ENCODE measurements at regions not wholly inside any gene's neighbourhood (a gene's known extent, or its start where the extent isn't known, plus 50 kb on each side); places are given as distances from the start of the nearest gene placed in this dataset.

GRCh38 chr5:125554355-125554754, 807.9 kb upstream of the ZNF608 start:
- Histone ChIP-seq H3K4me1 (ENCODE audit: control insufficient read depth in 1 of 2, extremely low read depth in 1 of 2, insufficient read depth in 2 of 2, low read length in 2 of 2) (no peaks in the 10 kb centered on the region), H3K4me3 (ENCODE audit: control insufficient read depth in 1 of 2, extremely low read depth in 1 of 2, low read length in 1 of 2) (no peak overlapping the region), H3K36me3 (ENCODE audit: control insufficient read depth in 2 of 2, extremely low read depth in 1 of 2, insufficient read depth in 1 of 2, low read length in 1 of 2) (no peaks in the 10 kb centered on the region), H3K9me3 (no peaks in the 10 kb centered on the region), H3K27me3 (replicated peaks in 1 of 2; ENCODE audit: control insufficient read depth in 2 of 2, extremely low read depth in 1 of 2, insufficient read depth in 2 of 2, low read length in 1 of 2) (no peaks in the 10 kb centered on the region), H3K27ac (ENCODE audit: low read length) (no peak overlapping the region)
- H3K27ac Mint-ChIP-seq = no peak overlapping the region
- DNase-seq (no peak), ATAC-seq (replicated peaks in 1 of 4) (no peak)
- H3K4me3 Mint-ChIP-seq = no peak overlapping the region
- no CpG with 5 or more reads among the region's 2 CpGs for WGBS (ENCODE audit: insufficient coverage)
- no peaks in the 10 kb centered on the region for H3K4me1 Mint-ChIP-seq
- no peaks in the 10 kb centered on the region for H3K36me3 Mint-ChIP-seq
- ChIA-PET POLR2A (interaction anchor here in 1 of 2 donors (0.6 kb wide), 1 partner anchor 22 kb away, joined by 3 read pairs; no protein-coding TSS in a partner anchor), CTCF (no interaction called here)
- H3K9me3 Mint-ChIP-seq = peaks cover 8 to 28% (median 9%) of the 10 kb centered on the region in 3 donors
- H3K27me3 Mint-ChIP-seq = no peaks in the 10 kb centered on the region

GRCh38 chr5:125555591-125555990, 809.2 kb upstream of the ZNF608 start:
- H3K4me3 Mint-ChIP-seq = no peak overlapping the region
- no peak overlapping the region for H3K4me3 ChIP-seq (ENCODE audit: control insufficient read depth in 1 of 2, extremely low read depth in 1 of 2, low read length in 1 of 2)
- H3K27me3 ChIP-seq (replicated peaks in 1 of 2; ENCODE audit: control insufficient read depth in 2 of 2, extremely low read depth in 1 of 2, insufficient read depth in 2 of 2, low read length in 1 of 2) = no peaks in the 10 kb centered on the region
- no CpG with 5 or more reads among the region's 4 CpGs for WGBS (ENCODE audit: insufficient coverage)
- H3K9me3 ChIP-seq = no peaks in the 10 kb centered on the region
- no peaks in the 10 kb centered on the region for H3K27me3 Mint-ChIP-seq
- no peak overlapping the region for H3K27ac ChIP-seq (ENCODE audit: low read length)
- H3K4me1 Mint-ChIP-seq = no peaks in the 10 kb centered on the region
- no peaks in the 10 kb centered on the region for H3K36me3 Mint-ChIP-seq
- DNase-seq = no peak
- ATAC-seq (replicated peaks in 1 of 4) = no peak
- H3K36me3 ChIP-seq (ENCODE audit: control insufficient read depth in 2 of 2, extremely low read depth in 1 of 2, insufficient read depth in 1 of 2, low read length in 1 of 2) = no peaks in the 10 kb centered on the region
- POLR2A ChIA-PET = no interaction called here
- H3K4me1 ChIP-seq (ENCODE audit: control insufficient read depth in 1 of 2, extremely low read depth in 1 of 2, insufficient read depth in 2 of 2, low read length in 2 of 2) = no peaks in the 10 kb centered on the region
- H3K9me3 Mint-ChIP-seq = peaks cover 7 to 29% (median 8%) of the 10 kb centered on the region in 3 donors
- CTCF ChIA-PET = no interaction called here
- H3K27ac Mint-ChIP-seq = no peak overlapping the region

GRCh38 chr5:125558016-125558415, 811.6 kb upstream of the ZNF608 start:
- DNase-seq (no peak), ATAC-seq (replicated peaks in 1 of 4) (no peak)
- no peaks in the 10 kb centered on the region for H3K36me3 ChIP-seq (ENCODE audit: control insufficient read depth in 2 of 2, extremely low read depth in 1 of 2, insufficient read depth in 1 of 2, low read length in 1 of 2)
- no peak overlapping the region for H3K4me3 Mint-ChIP-seq
- no peak overlapping the region for H3K27ac ChIP-seq (ENCODE audit: low read length)
- H3K9me3 ChIP-seq = no peaks in the 10 kb centered on the region
- H3K36me3 Mint-ChIP-seq = no peaks in the 10 kb centered on the region
- no peaks in the 10 kb centered on the region for H3K27me3 Mint-ChIP-seq
- POLR2A ChIA-PET = no interaction called here
- H3K4me1 Mint-ChIP-seq = no peaks in the 10 kb centered on the region
- no peaks in the 10 kb centered on the region for H3K27me3 ChIP-seq (replicated peaks in 1 of 2; ENCODE audit: control insufficient read depth in 2 of 2, extremely low read depth in 1 of 2, insufficient read depth in 2 of 2, low read length in 1 of 2)
- no peak overlapping the region for H3K27ac Mint-ChIP-seq
- no peaks in the 10 kb centered on the region for H3K4me1 ChIP-seq (ENCODE audit: control insufficient read depth in 1 of 2, extremely low read depth in 1 of 2, insufficient read depth in 2 of 2, low read length in 2 of 2)
- H3K4me3 ChIP-seq (ENCODE audit: control insufficient read depth in 1 of 2, extremely low read depth in 1 of 2, low read length in 1 of 2) = no peak overlapping the region
- no CpG with 5 or more reads among the region's 1 CpG for WGBS (ENCODE audit: insufficient coverage)
- H3K9me3 Mint-ChIP-seq = peaks cover 6 to 22% (median 6%) of the 10 kb centered on the region in 3 donors
- CTCF ChIA-PET = no interaction called here

GRCh38 chr5:125558466-125558865, 812.0 kb upstream of the ZNF608 start:
- H3K4me3 Mint-ChIP-seq = no peak overlapping the region
- peaks cover 4 to 20% (median 6%) of the 10 kb centered on the region in 3 donors for H3K9me3 Mint-ChIP-seq
- H3K27ac Mint-ChIP-seq = no peak overlapping the region
- CTCF ChIA-PET = no interaction called here
- Histone ChIP-seq H3K36me3 (ENCODE audit: control insufficient read depth in 2 of 2, extremely low read depth in 1 of 2, insufficient read depth in 1 of 2, low read length in 1 of 2) (no peaks in the 10 kb centered on the region), H3K27ac (ENCODE audit: low read length) (no peak overlapping the region), H3K9me3 (no peaks in the 10 kb centered on the region), H3K4me1 (ENCODE audit: control insufficient read depth in 1 of 2, extremely low read depth in 1 of 2, insufficient read depth in 2 of 2, low read length in 2 of 2) (no peaks in the 10 kb centered on the region), H3K4me3 (ENCODE audit: control insufficient read depth in 1 of 2, extremely low read depth in 1 of 2, low read length in 1 of 2) (no peak overlapping the region), H3K27me3 (replicated peaks in 1 of 2; ENCODE audit: control insufficient read depth in 2 of 2, extremely low read depth in 1 of 2, insufficient read depth in 2 of 2, low read length in 1 of 2) (no peaks in the 10 kb centered on the region)
- WGBS (ENCODE audit: insufficient coverage) = 100% methylated on average over 2 of the region's 3 CpGs
- no peaks in the 10 kb centered on the region for H3K27me3 Mint-ChIP-seq
- H3K36me3 Mint-ChIP-seq = no peaks in the 10 kb centered on the region
- H3K4me1 Mint-ChIP-seq = no peaks in the 10 kb centered on the region
- no peak for ATAC-seq (replicated peaks in 1 of 4)
- POLR2A ChIA-PET = no interaction called here
- no peak for DNase-seq

- no peak for DNase-seq
- Mint-ChIP-seq H3K36me3 (no peaks in the 10 kb centered on the region), H3K27me3 (no peaks in the 10 kb centered on the region), H3K4me1 (no peaks in the 10 kb centered on the region), H3K4me3 (no peak overlapping the region), H3K9me3 (peaks cover 4 to 15% (median 6%) of the 10 kb centered on the region in 3 donors), H3K27ac (no peak overlapping the region)
- Histone ChIP-seq H3K9me3 (no peaks in the 10 kb centered on the region), H3K27me3 (replicated peaks in 1 of 2; ENCODE audit: control insufficient read depth in 2 of 2, extremely low read depth in 1 of 2, insufficient read depth in 2 of 2, low read length in 1 of 2) (no peaks in the 10 kb centered on the region), H3K36me3 (ENCODE audit: control insufficient read depth in 2 of 2, extremely low read depth in 1 of 2, insufficient read depth in 1 of 2, low read length in 1 of 2) (no peaks in the 10 kb centered on the region), H3K27ac (ENCODE audit: low read length) (no peak overlapping the region), H3K4me3 (ENCODE audit: control insufficient read depth in 1 of 2, extremely low read depth in 1 of 2, low read length in 1 of 2) (no peak overlapping the region), H3K4me1 (ENCODE audit: control insufficient read depth in 1 of 2, extremely low read depth in 1 of 2, insufficient read depth in 2 of 2, low read length in 2 of 2) (no peaks in the 10 kb centered on the region)
- ATAC-seq (replicated peaks in 1 of 4) = no peak
- ChIA-PET CTCF (no interaction called here), POLR2A (no interaction called here)
- WGBS (ENCODE audit: insufficient coverage) = no CpG with 5 or more reads among the region's 2 CpGs
Measured at GRCh38 chr5:125559296-125559695, 812.9 kb upstream of the ZNF608 start.

- POLR2A ChIA-PET = no interaction called here
- no peak overlapping the region for H3K27ac ChIP-seq (ENCODE audit: low read length)
- Mint-ChIP-seq H3K27ac (no peak overlapping the region), H3K4me1 (no peaks in the 10 kb centered on the region), H3K4me3 (no peak overlapping the region), H3K27me3 (no peaks in the 10 kb centered on the region), H3K36me3 (no peaks in the 10 kb centered on the region), H3K9me3 (peaks cover 4 to 12% (median 9%) of the 10 kb centered on the region in 3 donors)
- H3K4me3 ChIP-seq (ENCODE audit: control insufficient read depth in 1 of 2, extremely low read depth in 1 of 2, low read length in 1 of 2) = no peak overlapping the region
- H3K9me3 ChIP-seq = no peaks in the 10 kb centered on the region
- WGBS (ENCODE audit: insufficient coverage) = 73% methylated on average over 2 of the region's 4 CpGs
- no peaks in the 10 kb centered on the region for H3K4me1 ChIP-seq (ENCODE audit: control insufficient read depth in 1 of 2, extremely low read depth in 1 of 2, insufficient read depth in 2 of 2, low read length in 2 of 2)
- CTCF ChIA-PET = no interaction called here
- ATAC-seq (replicated peaks in 1 of 4) (no peak), DNase-seq (no peak)
- no peaks in the 10 kb centered on the region for H3K27me3 ChIP-seq (replicated peaks in 1 of 2; ENCODE audit: control insufficient read depth in 2 of 2, extremely low read depth in 1 of 2, insufficient read depth in 2 of 2, low read length in 1 of 2)
- no peaks in the 10 kb centered on the region for H3K36me3 ChIP-seq (ENCODE audit: control insufficient read depth in 2 of 2, extremely low read depth in 1 of 2, insufficient read depth in 1 of 2, low read length in 1 of 2)
Measured at GRCh38 chr5:125560476-125561225, 814.2 kb upstream of the ZNF608 start.

Measured in T-cell (primary cell).